Astrocyte (in vitro differentiated cells and primary cell): ENCODE measurements at regions not wholly inside any gene's neighbourhood (a gene's known extent, or its start where the extent isn't known, plus 50 kb on each side); places are given as distances from the start of the nearest gene placed in this dataset.

Source experiments
- DNase-seq: peaks from one replicate; pipeline ENCODE4 v3.0.0-alpha.2; 2010; ENCODE audit warnings: low read depth
- FAIRE-seq: peaks from 2 replicates; lab custom pipeline; 2011; peaks lifted over from hg19 to GRCh38; lab: Jason Lieb, UNC
- H2AFZ ChIP-seq: 2 replicates; pipeline ENCODE4 v1.6.0; 2012; ENCODE audit warnings: low read depth, low read length, inconsistent platforms
- H3K27ac ChIP-seq: 2 replicates; pipeline ENCODE4 v1.5.1; 2011; ENCODE audit warnings: low read depth, low read length, inconsistent platforms
- H3K27me3 ChIP-seq: 2 replicates; pipeline ENCODE4 v1.6.0; 2011; ENCODE audit warnings: low read length, inconsistent platforms; ENCODE audit not compliant: insufficient read depth
- H3K36me3 ChIP-seq: 2 replicates; pipeline ENCODE4 v1.5.1; 2011; ENCODE audit warnings: low read length, inconsistent platforms; ENCODE audit not compliant: insufficient read depth
- H3K4me1 ChIP-seq: 2 replicates; pipeline ENCODE4 v1.5.1; 2011; ENCODE audit warnings: low read length, inconsistent platforms; ENCODE audit not compliant: insufficient read depth
- H3K4me2 ChIP-seq: 2 replicates; pipeline ENCODE4 v1.6.0; 2012; ENCODE audit warnings: low read length, inconsistent platforms
- H3K4me3 ChIP-seq: 2 replicates; pipeline ENCODE4 v1.5.1; 2011; ENCODE audit warnings: low read depth, mild to moderate bottlenecking, low read length, inconsistent platforms; ENCODE audit not compliant: insufficient read depth
- H3K79me2 ChIP-seq: 2 replicates; pipeline ENCODE4 v1.6.0; 2012; ENCODE audit warnings: mild to moderate bottlenecking, low read length, inconsistent platforms; ENCODE audit not compliant: insufficient read depth
- H3K9ac ChIP-seq: 2 replicates; pipeline ENCODE4 v1.6.0; 2012; ENCODE audit warnings: mild to moderate bottlenecking, low read length, inconsistent platforms
- H3K9me3 ChIP-seq: 2 replicates; pipeline ENCODE4 v1.5.1; 2012; ENCODE audit warnings: low read depth, mild to moderate bottlenecking, low read length, inconsistent platforms; ENCODE audit not compliant: insufficient read depth
- H4K20me1 ChIP-seq: 2 replicates; pipeline ENCODE4 v1.6.0; 2012; ENCODE audit warnings: low read length, inconsistent platforms; ENCODE audit not compliant: insufficient read depth
- H3K27ac Mint-ChIP-seq: one replicate; pipeline ENCODE4 v1.8.0; 2021; ENCODE audit warnings: mild to moderate bottlenecking, mixed read lengths; ENCODE audit not compliant: unreplicated experiment
- H3K27me3 Mint-ChIP-seq: one replicate; pipeline ENCODE4 v1.8.0; 2021; ENCODE audit warnings: low read depth, mixed read lengths; ENCODE audit not compliant: unreplicated experiment
- H3K36me3 Mint-ChIP-seq: one replicate; pipeline ENCODE4 v1.8.0; 2021; ENCODE audit warnings: low read depth, mixed read lengths; ENCODE audit not compliant: unreplicated experiment
- H3K4me1 Mint-ChIP-seq: one replicate; pipeline ENCODE4 v1.8.0; 2021; ENCODE audit warnings: low read depth, mixed read lengths; ENCODE audit not compliant: unreplicated experiment
- H3K4me3 Mint-ChIP-seq: one replicate; pipeline ENCODE4 v1.8.0; 2021; ENCODE audit warnings: mild to moderate bottlenecking, moderate library complexity, mixed read lengths; ENCODE audit not compliant: unreplicated experiment
- H3K9me3 Mint-ChIP-seq: one replicate; pipeline ENCODE4 v1.8.0; 2021; ENCODE audit warnings: mild to moderate bottlenecking, mixed read lengths; ENCODE audit not compliant: unreplicated experiment
- CTCF ChIP-seq: IDR thresholded peaks from 2 replicates; pipeline ENCODE4 v1.5.1; 2011; ENCODE audit warnings: low read depth, mild to moderate bottlenecking, inconsistent platforms, low read length, moderate library complexity; ENCODE audit not compliant: insufficient read depth
- EZH2 ChIP-seq: IDR thresholded peaks from 2 replicates; pipeline ENCODE4 v1.6.1; 2012; ENCODE audit warnings: mild to moderate bottlenecking, low read length, inconsistent platforms; ENCODE audit not compliant: insufficient read depth

- no peak overlapping the region for H3K4me2 ChIP-seq
- DNase-seq (no peak), FAIRE-seq (no peak)
- no peaks in the 10 kb centered on the region for H3K9me3 ChIP-seq
- no peaks in the 10 kb centered on the region for H4K20me1 ChIP-seq
- H3K27ac Mint-ChIP-seq, result no peak overlapping the region
- H3K36me3 Mint-ChIP-seq, result no peaks in the 10 kb centered on the region
- H3K27ac ChIP-seq, result no peak overlapping the region
- no peaks in the 10 kb centered on the region for H3K4me1 ChIP-seq
- H3K27me3 Mint-ChIP-seq, result peaks cover 3% of the 10 kb centered on the region
- H3K4me3 Mint-ChIP-seq, result no peak overlapping the region
- no peaks in the 10 kb centered on the region for H3K4me1 Mint-ChIP-seq
- H3K4me3 ChIP-seq, result no peak overlapping the region
- H3K9ac ChIP-seq, result no peak overlapping the region
- TF ChIP-seq EZH2 (no peak), CTCF (no peak)
- no peaks in the 10 kb centered on the region for H3K79me2 ChIP-seq
- H3K9me3 Mint-ChIP-seq, result no peaks in the 10 kb centered on the region
- H2AFZ ChIP-seq, result no peak overlapping the region
- peaks cover 2% of the 10 kb centered on the region for H3K27me3 ChIP-seq
- no peaks in the 10 kb centered on the region for H3K36me3 ChIP-seq
Measured at GRCh38 chr17:14935139-14935841, 329.8 kb downstream of the PMP22 start.

- Histone ChIP-seq H3K79me2 (no peaks in the 10 kb centered on the region), H3K4me2 (no peak overlapping the region), H3K27ac (no peak overlapping the region), H2AFZ (no peak overlapping the region), H3K27me3 (peaks cover 6% of the 10 kb centered on the region), H3K36me3 (no peaks in the 10 kb centered on the region), H3K9ac (no peak overlapping the region), H3K9me3 (no peaks in the 10 kb centered on the region), H3K4me3 (no peak overlapping the region), H4K20me1 (no peaks in the 10 kb centered on the region), H3K4me1 (no peaks in the 10 kb centered on the region)
- Mint-ChIP-seq H3K4me1 (no peaks in the 10 kb centered on the region), H3K9me3 (no peaks in the 10 kb centered on the region), H3K36me3 (no peaks in the 10 kb centered on the region), H3K27ac (no peak overlapping the region), H3K4me3 (no peak overlapping the region), H3K27me3 (peaks cover 6% of the 10 kb centered on the region)
- DNase-seq (no peak), FAIRE-seq (no peak)
- TF ChIP-seq CTCF (no peak), EZH2 (no peak)
Measured at GRCh38 chr17:14933676-14934075, 331.4 kb downstream of the PMP22 start.

- Histone ChIP-seq H3K36me3 (no peaks in the 10 kb centered on the region), H3K27ac (no peak overlapping the region), H3K4me2 (no peak overlapping the region), H2AFZ (no peak overlapping the region), H3K4me1 (no peaks in the 10 kb centered on the region), H3K79me2 (no peaks in the 10 kb centered on the region), H4K20me1 (no peaks in the 10 kb centered on the region), H3K27me3 (peaks cover 4% of the 10 kb centered on the region), H3K4me3 (no peak overlapping the region), H3K9me3 (no peaks in the 10 kb centered on the region), H3K9ac (no peak overlapping the region)
- Mint-ChIP-seq H3K27ac (no peak overlapping the region), H3K4me3 (no peak overlapping the region), H3K4me1 (no peaks in the 10 kb centered on the region), H3K27me3 (peaks cover 6% of the 10 kb centered on the region), H3K36me3 (no peaks in the 10 kb centered on the region), H3K9me3 (no peaks in the 10 kb centered on the region)
- FAIRE-seq, result peak; percentile 49
- TF ChIP-seq CTCF (peak; percentile 81), EZH2 (no peak)
- DNase-seq, result peak; percentile 35
Measured at GRCh38 chr17:14926526-14927122, 338.5 kb downstream of the PMP22 start.
